ENCODE measurements at regions not wholly inside any gene's neighbourhood (a gene's known extent, or its start where the extent isn't known, plus 50 kb on each side); places are given as distances from the start of the nearest gene placed in this dataset.

GRCh38 chr12:67732857-67733256 lies 84.3 kb downstream of the DYRK2 start:
- Histone ChIP-seq H3K4me3 (ENCODE audit: insufficient read depth, low read length, poor library complexity, severe bottlenecking) (no peak overlapping the region), H3K27ac (ENCODE audit: low read depth, low read length) (no peak overlapping the region), H3K9ac (ENCODE audit: low read length) (no peak overlapping the region), H3K9me2 (replicated peaks; ENCODE audit: insufficient read depth, low read length) (no peaks in the 10 kb centered on the region), H3F3A (ENCODE audit: insufficient read depth) (no peaks in the 10 kb centered on the region), H3K79me2 (ENCODE audit: insufficient read depth, low read length) (no peaks in the 10 kb centered on the region), H3K9me3 (ENCODE audit: insufficient read depth, low read length) (no peaks in the 10 kb centered on the region), H3K36me3 (ENCODE audit: low read length) (no peaks in the 10 kb centered on the region), H2AFZ (ENCODE audit: low read depth, low read length, severe bottlenecking) (no peak overlapping the region), H3K27me3 (ENCODE audit: low read length) (no peaks in the 10 kb centered on the region), H3K4me2 (ENCODE audit: low read depth, low read length, poor library complexity, severe bottlenecking) (no peak overlapping the region), H4K20me1 (ENCODE audit: low read depth, low read length) (no peaks in the 10 kb centered on the region)
- no peak for TF ChIP-seq CTCF (IDR thresholded peaks at IDR 0.05; ENCODE audit: insufficient read depth, low read length, poor library complexity, severe bottlenecking)
- TF ChIP-seq EZH2phosphoT487 (conservative IDR thresholded peaks at IDR 0.05; ENCODE audit: low read length) = no peak

GRCh38 chr12:67735868-67736267 lies 87.3 kb downstream of the DYRK2 start:
- H3K9me3 ChIP-seq (ENCODE audit: insufficient read depth, low read length) = no peaks in the 10 kb centered on the region
- no peaks in the 10 kb centered on the region for H3K79me2 ChIP-seq (ENCODE audit: insufficient read depth, low read length)
- no peak overlapping the region for H3K27ac ChIP-seq (ENCODE audit: low read depth, low read length)
- H3K27me3 ChIP-seq (ENCODE audit: low read length) = no peaks in the 10 kb centered on the region
- H2AFZ ChIP-seq (ENCODE audit: low read depth, low read length, severe bottlenecking) = no peak overlapping the region
- H3F3A ChIP-seq (ENCODE audit: insufficient read depth) = no peaks in the 10 kb centered on the region
- TF ChIP-seq EZH2phosphoT487 (conservative IDR thresholded peaks at IDR 0.05; ENCODE audit: low read length) (no peak), CTCF (IDR thresholded peaks at IDR 0.05; ENCODE audit: insufficient read depth, low read length, poor library complexity, severe bottlenecking) (no peak)
- no peak overlapping the region for H3K9ac ChIP-seq (ENCODE audit: low read length)
- H3K36me3 ChIP-seq (ENCODE audit: low read length) = no peaks in the 10 kb centered on the region
- H4K20me1 ChIP-seq (ENCODE audit: low read depth, low read length) = no peaks in the 10 kb centered on the region
- H3K4me3 ChIP-seq (ENCODE audit: insufficient read depth, low read length, poor library complexity, severe bottlenecking) = no peak overlapping the region
- no peak overlapping the region for H3K4me2 ChIP-seq (ENCODE audit: low read depth, low read length, poor library complexity, severe bottlenecking)
- no peaks in the 10 kb centered on the region for H3K9me2 ChIP-seq (replicated peaks; ENCODE audit: insufficient read depth, low read length)

- no peak overlapping the region for H3K9ac ChIP-seq (ENCODE audit: low read length)
- H3F3A ChIP-seq (ENCODE audit: insufficient read depth) = no peaks in the 10 kb centered on the region
- H3K9me3 ChIP-seq (ENCODE audit: insufficient read depth, low read length) = no peaks in the 10 kb centered on the region
- no peak overlapping the region for H3K27ac ChIP-seq (ENCODE audit: low read depth, low read length)
- no peak overlapping the region for H2AFZ ChIP-seq (ENCODE audit: low read depth, low read length, severe bottlenecking)
- no peak overlapping the region for H3K4me3 ChIP-seq (ENCODE audit: insufficient read depth, low read length, poor library complexity, severe bottlenecking)
- TF ChIP-seq EZH2phosphoT487 (conservative IDR thresholded peaks at IDR 0.05; ENCODE audit: low read length) = no peak
- no peak for TF ChIP-seq CTCF (IDR thresholded peaks at IDR 0.05; ENCODE audit: insufficient read depth, low read length, poor library complexity, severe bottlenecking)
- H4K20me1 ChIP-seq (ENCODE audit: low read depth, low read length) = no peaks in the 10 kb centered on the region
- H3K27me3 ChIP-seq (ENCODE audit: low read length) = no peaks in the 10 kb centered on the region
- no peaks in the 10 kb centered on the region for H3K79me2 ChIP-seq (ENCODE audit: insufficient read depth, low read length)
- H3K4me2 ChIP-seq (ENCODE audit: low read depth, low read length, poor library complexity, severe bottlenecking) = no peak overlapping the region
- no peaks in the 10 kb centered on the region for H3K9me2 ChIP-seq (replicated peaks; ENCODE audit: insufficient read depth, low read length)
- H3K36me3 ChIP-seq (ENCODE audit: low read length) = no peaks in the 10 kb centered on the region
Measured at GRCh38 chr12:67740711-67741110, 92.2 kb downstream of the DYRK2 start.

Measured in SU-DHL-6 (cell line).